HEK293T (cell line): ENCODE measurements at regions not wholly inside any gene's neighbourhood (a gene's known extent, or its start where the extent isn't known, plus 50 kb on each side); places are given as distances from the start of the nearest gene placed in this dataset.
"Not testable (repeated sequence)": the region's sequence is repeated elsewhere in the genome, so short reads cannot be mapped to it uniquely, and the experiment has no call there.

Source experiments
- CTCF ChIA-PET: fragments of 350-600 bp; formaldehyde crosslinking; extraction: SDS; loops from one replicate; lab custom pipeline; 2021; ENCODE audit warnings: antibody characterized with exemption, inconsistent platforms; lab: Yijun Ruan, JAX
- POLR2A ChIA-PET: fragments of 350-600 bp; formaldehyde crosslinking; extraction: SDS; loops from one replicate; lab custom pipeline; 2020; ENCODE audit warnings: antibody characterized with exemption, inconsistent platforms; lab: Yijun Ruan, JAX
- DNase-seq: peaks from one replicate; pipeline ENCODE4 v3.0.0; 2012; ENCODE audit warnings: mixed read lengths; ENCODE audit errors: extremely low spot score
- ARNT ChIP-seq: fragments of 450-650 bp; IDR thresholded peaks from 2 replicates; pipeline ENCODE4 v1.6.1; 2017; ENCODE audit warnings: mild to moderate bottlenecking
- BHLHE40 ChIP-seq: fragments of 450-650 bp; IDR thresholded peaks from 2 replicates; pipeline ENCODE4 v1.6.1; 2016; ENCODE audit warnings: mild to moderate bottlenecking, moderate library complexity, borderline replicate concordance
- CTBP1 ChIP-seq: fragments of 450-650 bp; IDR thresholded peaks from 2 replicates; pipeline ENCODE4 v1.6.1; 2016; ENCODE audit warnings: borderline replicate concordance
- ELF4 ChIP-seq: fragments of 450-650 bp; IDR thresholded peaks from 2 replicates; pipeline ENCODE4 v1.6.1; 2017; ENCODE audit warnings: antibody characterized with exemption
- FOXA1 ChIP-seq: fragments of 450-650 bp; IDR thresholded peaks from 2 replicates; pipeline ENCODE4 v1.6.1; 2016; ENCODE audit warnings: mild to moderate bottlenecking
- FOXK2 ChIP-seq: fragments of 450-650 bp; IDR thresholded peaks from 2 replicates; pipeline ENCODE4 v1.6.1; 2016; ENCODE audit warnings: mild to moderate bottlenecking
- FOXM1 ChIP-seq: fragments of 450-650 bp; IDR thresholded peaks from 2 replicates; pipeline ENCODE4 v1.6.1; 2017; ENCODE audit warnings: mild to moderate bottlenecking, borderline replicate concordance
- HDGF ChIP-seq: fragments of 450-650 bp; IDR thresholded peaks from 2 replicates; pipeline ENCODE4 v1.6.1; 2017; ENCODE audit warnings: antibody characterized with exemption, borderline replicate concordance
- L3MBTL2 ChIP-seq: fragments of 450-650 bp; conservative IDR thresholded peaks from 2 replicates; pipeline ENCODE4 v1.6.1; 2016; ENCODE audit warnings: mild to moderate bottlenecking
- LEF1 ChIP-seq: fragments of 450-650 bp; IDR thresholded peaks from 2 replicates; pipeline ENCODE4 v1.6.1; 2017; ENCODE audit warnings: mild to moderate bottlenecking, borderline replicate concordance
- NFRKB ChIP-seq: fragments of 450-650 bp; IDR thresholded peaks from 2 replicates; pipeline ENCODE4 v1.6.1; 2016; ENCODE audit warnings: mild to moderate bottlenecking, moderate library complexity
- PKNOX1 ChIP-seq: fragments of 450-650 bp; IDR thresholded peaks from 2 replicates; pipeline ENCODE4 v1.6.1; 2016
- SP1 ChIP-seq: fragments of 450-650 bp; IDR thresholded peaks from 2 replicates; pipeline ENCODE4 v1.6.1; 2017
- SUZ12 ChIP-seq: fragments of 450-650 bp; IDR thresholded peaks from 2 replicates; pipeline ENCODE4 v1.6.1; 2016; ENCODE audit warnings: mild to moderate bottlenecking
- TARDBP ChIP-seq: fragments of 450-650 bp; IDR thresholded peaks from 2 replicates; pipeline ENCODE4 v1.6.1; 2016
- ZNF384 ChIP-seq: fragments of 450-650 bp; IDR thresholded peaks from 2 replicates; pipeline ENCODE4 v1.6.1; 2016

GRCh38 chr3:162729686-162730085 lies 1233.1 kb downstream of the OTOL1 start:
- CTCF ChIA-PET: no interaction called here
- POLR2A ChIA-PET: no interaction called here
- no peak for DNase-seq
- no peak for TF ChIP-seq HDGF
- no peak for TF ChIP-seq NFRKB
- no peak for TF ChIP-seq ARNT
- TF ChIP-seq FOXK2: no peak
- no peak for TF ChIP-seq FOXM1
- no peak for TF ChIP-seq BHLHE40
- TF ChIP-seq TARDBP: no peak
- TF ChIP-seq CTBP1: no peak
- no peak for TF ChIP-seq ZNF384
- TF ChIP-seq ELF4: no peak
- no peak for TF ChIP-seq FOXA1
- no peak for TF ChIP-seq PKNOX1

- POLR2A ChIA-PET, CTCF ChIA-PET, DNase-seq: not testable (repeated sequence)
These were observed 1235.4 kb downstream of the OTOL1 start for GRCh38 chr3:162731961-162732360.

- TF ChIP-seq PKNOX1 (no peak), L3MBTL2 (no peak), NFRKB (no peak), TARDBP (no peak), FOXA1 (no peak), LEF1 (no peak), CTBP1 (no peak), ARNT (no peak), BHLHE40 (no peak), SP1 (no peak), HDGF (no peak)
- ChIA-PET POLR2A (no interaction called here), CTCF (interaction anchor here (0.6 kb wide), 1 partner anchor 1011 kb away, joined by 3 read pairs; no protein-coding TSS in a partner anchor)
- DNase-seq: no peak
These were observed 1242.2 kb downstream of the OTOL1 start for GRCh38 chr3:162738784-162739183.

GRCh38 chr3:162740941-162741596 lies 1244.5 kb downstream of the OTOL1 start:
- DNase-seq: no peak
- ChIA-PET CTCF (no interaction called here), POLR2A (no interaction called here)
- TF ChIP-seq L3MBTL2: no peak
- no peak for TF ChIP-seq HDGF
- no peak for TF ChIP-seq ZNF384
- no peak for TF ChIP-seq FOXA1
- TF ChIP-seq BHLHE40: no peak
- no peak for TF ChIP-seq ELF4
- no peak for TF ChIP-seq PKNOX1
- TF ChIP-seq ARNT: no peak
- no peak for TF ChIP-seq TARDBP
- no peak for TF ChIP-seq SP1
- TF ChIP-seq NFRKB: no peak
- TF ChIP-seq FOXM1: no peak
- TF ChIP-seq SUZ12: no peak
- TF ChIP-seq CTBP1: no peak
- no peak for TF ChIP-seq FOXK2
- TF ChIP-seq LEF1: no peak

GRCh38 chr3:162742159-162742717 lies 1245.6 kb downstream of the OTOL1 start:
- POLR2A ChIA-PET: no interaction called here
- DNase-seq: no peak
- TF ChIP-seq LEF1: no peak
- TF ChIP-seq FOXA1: no peak
- no peak for TF ChIP-seq SP1
- TF ChIP-seq ARNT: no peak
- no peak for TF ChIP-seq PKNOX1
- no peak for TF ChIP-seq L3MBTL2
- no peak for TF ChIP-seq NFRKB
- CTCF ChIA-PET: no interaction called here

- no peak for TF ChIP-seq ARNT
- no peak for TF ChIP-seq CTBP1
- no peak for TF ChIP-seq FOXA1
- no peak for TF ChIP-seq SUZ12
- no peak for TF ChIP-seq ZNF384
- TF ChIP-seq L3MBTL2: no peak
- TF ChIP-seq PKNOX1: no peak
- no peak for TF ChIP-seq FOXK2
- no peak for TF ChIP-seq ELF4
- no peak for TF ChIP-seq FOXM1
- TF ChIP-seq LEF1: no peak
- no peak for TF ChIP-seq SP1
- no peak for TF ChIP-seq HDGF
- TF ChIP-seq BHLHE40: no peak
- TF ChIP-seq TARDBP: no peak
- no peak for TF ChIP-seq NFRKB
- POLR2A ChIA-PET: no interaction called here
- DNase-seq: no peak
- CTCF ChIA-PET: no interaction called here
These were observed 1246.5 kb downstream of the OTOL1 start for GRCh38 chr3:162743091-162743490.
